ENCODE measurements at regions not wholly inside any gene's neighbourhood (a gene's known extent, or its start where the extent isn't known, plus 50 kb on each side); places are given as distances from the start of the nearest gene placed in this dataset.

GRCh38 chr7:67916571-67917436, 920.2 kb downstream of the TYW1 start:
- TF ChIP-seq EZH2 (IDR thresholded peaks at IDR 0.05; ENCODE audit: insufficient read depth, poor library complexity, severe bottlenecking), result no peak
- TF ChIP-seq EZH2phosphoT487 (IDR thresholded peaks at IDR 0.05; ENCODE audit: insufficient read depth, low read depth), result no peak

Data from GM23248 (cell line).